Muscle layer of duodenum (tissue), 2 donors: ENCODE measurements at regions not wholly inside any gene's neighbourhood (a gene's known extent, or its start where the extent isn't known, plus 50 kb on each side); places are given as distances from the start of the nearest gene placed in this dataset.

Experiments used
- H3K27ac ChIP-seq: one replicate; pipeline ENCODE4 v1.7.0; 2013; ENCODE audit warnings: mild to moderate bottlenecking, low read length
- H3K27me3 ChIP-seq: one replicate; pipeline ENCODE4 v1.7.0; 2013; ENCODE audit warnings: low read depth, mild to moderate bottlenecking, control low read depth, low read length
- H3K36me3 ChIP-seq, 2 donors: one replicate each; pipeline ENCODE4 v1.7.0; 2013; ENCODE audit warnings: low read length in 2 of 2, control low read depth in 1 of 2, mild to moderate bottlenecking in 1 of 2; ENCODE audit not compliant: insufficient read depth in 2 of 2, control insufficient read depth in 1 of 2
- H3K4me1 ChIP-seq, 2 donors: one replicate each; pipeline ENCODE4 v1.7.0; 2013; ENCODE audit warnings: low read length in 2 of 2, mild to moderate bottlenecking in 2 of 2, control low read depth in 1 of 2, moderate library complexity in 1 of 2; ENCODE audit not compliant: insufficient read depth in 2 of 2, control insufficient read depth in 1 of 2
- H3K4me3 ChIP-seq, 2 donors: one replicate each; pipeline ENCODE4 v1.7.0; 2013; ENCODE audit warnings: low read length in 2 of 2, low read depth in 1 of 2, mild to moderate bottlenecking in 1 of 2
- H3K9me3 ChIP-seq, 2 donors: one replicate each; pipeline ENCODE4 v1.7.0; 2013; ENCODE audit warnings: low read length in 2 of 2, control low read depth in 1 of 2, mild to moderate bottlenecking in 1 of 2; ENCODE audit not compliant: control insufficient read depth in 1 of 2
- donor health status: healthy.

DNA sequence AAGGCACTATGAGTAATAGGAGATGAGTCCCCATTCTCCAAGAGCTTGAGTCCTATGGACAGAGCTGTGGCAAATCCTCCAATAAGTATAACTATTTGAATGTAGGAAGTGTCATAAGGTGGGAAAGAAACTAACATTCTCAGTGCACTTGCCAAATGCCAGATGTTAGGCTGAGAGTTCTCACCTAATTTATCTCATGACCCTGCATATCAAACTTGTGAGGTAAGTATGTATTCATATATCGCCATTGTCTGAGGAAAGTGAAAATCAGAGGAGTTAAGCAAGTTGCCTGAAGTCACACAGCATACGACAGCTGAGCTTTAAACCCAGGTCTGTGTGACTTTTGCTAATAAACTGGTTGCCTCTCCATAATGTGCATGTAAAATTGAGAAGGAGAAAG lies 169.5 kb downstream of the TTC32 start:
- Histone ChIP-seq H3K36me3 (no peaks in the 10 kb centered on the region), H3K27ac (no peak overlapping the region), H3K4me1 (peaks cover 4 to 13% of the 10 kb centered on the region in 2 donors), H3K27me3 (no peaks in the 10 kb centered on the region), H3K9me3 (no peaks in the 10 kb centered on the region), H3K4me3 (no peak overlapping the region)

DNA sequence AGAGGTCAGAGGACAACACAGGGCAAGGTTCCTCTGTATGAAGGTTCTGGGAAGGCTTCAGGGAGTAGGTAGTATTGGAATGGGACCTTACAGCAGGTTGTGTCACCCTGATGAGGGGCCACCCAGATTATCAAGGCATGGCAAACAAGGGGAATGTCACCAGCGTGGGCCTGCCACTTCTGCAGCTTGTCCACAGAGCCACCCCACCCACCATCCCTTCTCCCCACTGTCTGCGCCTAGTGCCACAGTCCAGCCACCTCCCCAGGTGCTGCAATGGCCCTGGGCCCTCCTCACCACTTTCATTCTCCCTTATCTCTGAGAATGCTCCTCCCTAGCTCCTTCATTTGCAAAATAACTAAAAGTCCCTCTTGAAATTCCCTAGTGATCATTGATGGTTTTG lies 170.3 kb downstream of the TTC32 start:
- Histone ChIP-seq H3K4me1 (peaks cover 4 to 13% of the 10 kb centered on the region in 2 donors), H3K27me3 (no peaks in the 10 kb centered on the region), H3K36me3 (no peaks in the 10 kb centered on the region), H3K9me3 (no peaks in the 10 kb centered on the region), H3K4me3 (no peak overlapping the region), H3K27ac (no peak overlapping the region)

DNA sequence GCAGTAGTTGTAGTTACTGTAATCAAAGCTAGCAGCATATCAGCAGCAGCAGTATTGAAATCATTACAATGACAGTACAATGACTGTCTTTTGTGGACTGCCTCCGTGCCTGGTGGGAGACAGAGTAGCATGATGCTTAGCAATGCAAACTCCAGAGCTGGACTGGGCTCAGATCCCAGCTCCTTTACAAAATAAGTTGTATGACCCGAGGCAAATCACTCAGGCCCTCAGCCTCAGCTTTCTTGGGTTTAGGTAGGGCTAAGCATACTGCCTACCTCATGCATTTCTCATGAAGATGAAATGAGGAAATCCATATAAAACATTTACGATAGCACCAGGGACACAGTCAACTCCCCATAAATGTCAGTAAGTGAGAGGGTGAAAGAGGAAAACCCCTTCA lies 170.7 kb downstream of the TTC32 start:
- Histone ChIP-seq H3K9me3 (no peaks in the 10 kb centered on the region), H3K4me1 (peaks cover 4 to 13% of the 10 kb centered on the region in 2 donors), H3K36me3 (no peaks in the 10 kb centered on the region), H3K27ac (no peak overlapping the region), H3K4me3 (no peak overlapping the region), H3K27me3 (no peaks in the 10 kb centered on the region)

GRCh38 chr2:19728125-19728524 lies 173.7 kb downstream of the TTC32 start:
- H3K4me1 ChIP-seq: peaks cover 0 to 2% of the 10 kb centered on the region in 2 donors
- no peak overlapping the region for H3K4me3 ChIP-seq
- no peaks in the 10 kb centered on the region for H3K9me3 ChIP-seq
- no peaks in the 10 kb centered on the region for H3K36me3 ChIP-seq
- no peak overlapping the region for H3K27ac ChIP-seq
- H3K27me3 ChIP-seq: no peaks in the 10 kb centered on the region

- Histone ChIP-seq H3K9me3 (no peaks in the 10 kb centered on the region), H3K4me3 (no peak overlapping the region), H3K27ac (no peak overlapping the region)
These were observed 176.4 kb downstream of the TTC32 start for GRCh38 chr2:19725392-19725791.

GRCh38 chr2:19723021-19723420 lies 178.8 kb downstream of the TTC32 start:
- Histone ChIP-seq H3K27me3 (no peaks in the 10 kb centered on the region), H3K36me3 (no peaks in the 10 kb centered on the region), H3K4me3 (no peak overlapping the region), H3K9me3 (no peaks in the 10 kb centered on the region), H3K4me1 (peaks cover 0 to 10% of the 10 kb centered on the region in 2 donors), H3K27ac (no peak overlapping the region)

More at GRCh38 chr2:19725392-19725791, 176.4 kb downstream of the TTC32 start:
- Histone ChIP-seq H3K27me3 (no peaks in the 10 kb centered on the region), H3K4me1 (peaks cover 0 to 10% of the 10 kb centered on the region in 2 donors), H3K36me3 (no peaks in the 10 kb centered on the region)

DNA sequence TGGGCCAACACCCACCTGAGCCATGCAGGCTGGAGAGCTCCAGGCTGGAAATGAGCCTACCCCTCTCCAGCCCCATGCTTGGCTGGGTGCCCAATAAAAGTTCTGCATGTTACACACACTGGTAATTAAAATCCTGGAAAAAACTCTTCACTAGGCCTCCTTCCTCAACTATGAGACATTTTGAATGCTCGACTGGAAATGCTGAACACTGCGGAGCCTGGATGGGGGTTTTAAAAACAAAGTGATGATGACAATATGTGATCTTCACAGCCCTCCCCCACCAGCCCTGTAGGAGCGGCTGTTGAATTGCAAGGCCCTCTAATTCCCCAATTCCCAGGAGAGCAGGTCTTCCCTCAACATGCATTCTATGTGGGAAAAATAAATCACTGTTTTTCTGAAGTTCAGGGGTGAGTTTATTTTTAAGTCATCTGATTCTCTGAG lies 179.2 kb downstream of the TTC32 start:
- Histone ChIP-seq H3K27ac (no peak overlapping the region), H3K36me3 (no peaks in the 10 kb centered on the region), H3K4me3 (no peak overlapping the region), H3K27me3 (no peaks in the 10 kb centered on the region), H3K4me1 (peaks cover 0 to 10% of the 10 kb centered on the region in 2 donors), H3K9me3 (no peaks in the 10 kb centered on the region)

GRCh38 chr2:19720306-19720705 lies 181.5 kb downstream of the TTC32 start:
- Histone ChIP-seq H3K4me1 (peaks cover 0 to 10% of the 10 kb centered on the region in 2 donors), H3K4me3 (no peak overlapping the region), H3K9me3 (no peaks in the 10 kb centered on the region), H3K27me3 (no peaks in the 10 kb centered on the region), H3K27ac (no peak overlapping the region), H3K36me3 (no peaks in the 10 kb centered on the region)

DNA sequence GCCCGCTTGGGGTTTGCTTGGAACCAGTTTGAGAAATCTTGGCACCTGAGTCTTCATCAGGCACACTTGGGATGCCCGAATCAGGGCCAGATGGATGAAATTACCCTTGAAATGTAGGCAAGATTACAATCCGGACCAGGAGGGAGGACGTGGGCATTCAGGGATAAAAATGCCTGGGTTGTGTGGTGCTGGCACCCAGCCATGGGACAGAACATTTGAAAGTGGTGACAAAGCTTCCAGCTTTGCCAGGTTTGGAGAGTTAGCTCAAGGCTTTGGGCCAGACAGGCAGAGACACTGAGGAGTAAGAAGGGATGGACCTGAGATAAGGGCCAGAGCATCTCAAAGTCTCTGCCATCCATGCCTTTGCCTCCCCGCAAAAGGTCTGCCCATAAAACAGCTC lies 182.2 kb downstream of the TTC32 start:
- no peak overlapping the region for H3K27ac ChIP-seq
- H3K9me3 ChIP-seq: no peaks in the 10 kb centered on the region
- peaks cover 0 to 10% of the 10 kb centered on the region in 2 donors for H3K4me1 ChIP-seq
- no peak overlapping the region for H3K4me3 ChIP-seq
- H3K27me3 ChIP-seq: no peaks in the 10 kb centered on the region
- H3K36me3 ChIP-seq: no peaks in the 10 kb centered on the region

DNA sequence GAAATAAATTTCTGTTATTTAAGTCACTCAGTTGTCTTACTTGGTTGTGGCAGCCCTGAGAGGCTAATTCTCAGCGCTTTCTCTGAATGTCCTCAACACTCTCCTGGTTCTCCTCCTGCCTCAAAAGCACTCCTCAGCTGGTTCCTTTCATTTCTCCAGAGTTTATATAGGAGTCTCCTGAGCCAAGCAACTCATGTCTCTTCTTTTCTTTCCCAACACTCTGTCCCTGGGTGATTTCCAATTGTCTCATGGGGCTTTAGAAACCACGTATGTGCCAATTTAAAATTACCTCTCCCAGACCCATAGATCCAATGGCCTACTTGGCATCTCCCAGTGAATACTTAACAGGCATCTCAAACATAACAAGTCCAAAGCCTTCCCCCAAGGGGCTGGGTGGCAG lies 184.3 kb downstream of the TTC32 start:
- Histone ChIP-seq H3K4me1 (peaks cover 0 to 3% of the 10 kb centered on the region in 2 donors), H3K27me3 (no peaks in the 10 kb centered on the region), H3K4me3 (no peak overlapping the region), H3K36me3 (no peaks in the 10 kb centered on the region), H3K9me3 (no peaks in the 10 kb centered on the region), H3K27ac (no peak overlapping the region)

GRCh38 chr2:19714926-19715325 lies 186.9 kb downstream of the TTC32 start:
- H3K9me3 ChIP-seq: no peaks in the 10 kb centered on the region
- no peak overlapping the region for H3K27ac ChIP-seq
- H3K36me3 ChIP-seq: no peaks in the 10 kb centered on the region
- H3K27me3 ChIP-seq: no peaks in the 10 kb centered on the region
- no peaks in the 10 kb centered on the region for H3K4me1 ChIP-seq
- H3K4me3 ChIP-seq: no peak overlapping the region

DNA sequence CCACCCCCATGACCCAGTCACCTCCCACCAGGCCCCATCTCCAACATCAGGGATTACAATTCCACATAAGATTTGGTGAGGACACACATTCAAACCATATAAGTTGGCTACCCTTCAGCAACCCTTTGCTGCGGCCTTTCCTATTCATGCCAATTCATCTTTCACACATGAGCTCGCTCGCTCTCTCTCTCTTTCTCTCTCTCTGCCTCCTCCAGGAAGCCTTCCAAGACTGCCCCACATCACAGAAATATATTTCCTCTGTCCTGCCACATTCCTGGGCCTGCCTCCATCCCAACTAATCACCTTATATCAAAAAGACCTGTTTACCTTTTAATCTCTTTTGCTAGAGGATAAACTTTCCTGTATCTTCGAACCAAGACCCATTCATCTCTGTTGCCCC lies 188.9 kb downstream of the TTC32 start:
- Histone ChIP-seq H3K4me1 (no peaks in the 10 kb centered on the region), H3K27ac (no peak overlapping the region), H3K36me3 (no peaks in the 10 kb centered on the region), H3K27me3 (no peaks in the 10 kb centered on the region), H3K4me3 (no peak overlapping the region), H3K9me3 (no peaks in the 10 kb centered on the region)
